Kidney (tissue), 13 donors: ENCODE measurements at regions not wholly inside any gene's neighbourhood (a gene's known extent, or its start where the extent isn't known, plus 50 kb on each side); places are given as distances from the start of the nearest gene placed in this dataset.
A peak's percentile ranks its signal among the peaks of the same experiment; 100 is the strongest.

ENCODE experiments used
- DNase-seq, 5 donors: peaks; one replicate each; pipeline ENCODE4 v3.0.0-alpha.2; 2013 to 2020
- FAIRE-seq: peaks from 2 replicates; lab custom pipeline; 2012; peaks lifted over from hg19 to GRCh38; lab: Jason Lieb, UNC
- H3K27ac ChIP-seq, 2 donors: one replicate each; pipeline ENCODE4 v1.7.0; 2013; ENCODE audit warnings: low read depth in 2 of 2, low read length in 2 of 2, inconsistent platforms in 1 of 2
- H3K27me3 ChIP-seq: one replicate; pipeline ENCODE4 v1.7.1; 2013; ENCODE audit warnings: low read length, inconsistent platforms; ENCODE audit not compliant: control insufficient read depth, insufficient read depth
- H3K36me3 ChIP-seq, 3 donors: one replicate each; pipeline versions ENCODE4 v1.7.0 to v1.7.1; 2013; ENCODE audit warnings: low read length in 3 of 3, control low read depth in 1 of 3, inconsistent platforms in 1 of 3; ENCODE audit not compliant: insufficient read depth in 3 of 3, control insufficient read depth in 2 of 3
- H3K4me1 ChIP-seq, 3 donors: one replicate each; pipeline versions ENCODE4 v1.7.0 to v1.7.1; 2013; ENCODE audit warnings: low read length in 3 of 3, inconsistent platforms in 1 of 3, low read depth in 1 of 3; ENCODE audit not compliant: control insufficient read depth in 2 of 3, insufficient read depth in 2 of 3
- H3K4me3 ChIP-seq, 3 donors: one replicate each; pipeline versions ENCODE4 v1.7.0 to v1.8.1; 2013; ENCODE audit warnings: low read length in 3 of 3, control low read depth in 1 of 3, inconsistent platforms in 1 of 3
- H3K9ac ChIP-seq, 3 donors: one replicate each; pipeline versions ENCODE4 v1.7.0 to v1.7.1; 2013; ENCODE audit warnings: low read length in 3 of 3, control low read depth in 1 of 3, inconsistent platforms in 1 of 3
- H3K9me3 ChIP-seq, 3 donors: one replicate each; pipeline versions ENCODE4 v1.7.0 to v1.7.1; 2013; ENCODE audit warnings: low read length in 3 of 3, control low read depth in 1 of 3, inconsistent platforms in 1 of 3; ENCODE audit not compliant: control insufficient read depth in 2 of 3, insufficient read depth in 1 of 3
- intact Hi-C: fragments of 100-400 bp; cut with DNase I; formaldehyde crosslinking; loops from one replicate; pipeline ENCODE4 v1.11.1; 2022
- TF ChIP-seq, protein P1 (sequence below): IDR thresholded peaks from 3 replicates; pipeline ENCODE4 v1.5.1; 2012; ENCODE audit warnings: mild to moderate bottlenecking, moderate library complexity, borderline replicate concordance; ENCODE audit not compliant: insufficient read depth; ENCODE audit errors: extremely low read depth
- donor health status: control.
- donor health status: control.
- donor health status: control.
- donor health status: control.
- donor health status: control.
- donor health status: DM: yes; HTN: yes; CAD: no.
- donor health status: Normal renal cell carcinoma (clear cell type).

DNA sequence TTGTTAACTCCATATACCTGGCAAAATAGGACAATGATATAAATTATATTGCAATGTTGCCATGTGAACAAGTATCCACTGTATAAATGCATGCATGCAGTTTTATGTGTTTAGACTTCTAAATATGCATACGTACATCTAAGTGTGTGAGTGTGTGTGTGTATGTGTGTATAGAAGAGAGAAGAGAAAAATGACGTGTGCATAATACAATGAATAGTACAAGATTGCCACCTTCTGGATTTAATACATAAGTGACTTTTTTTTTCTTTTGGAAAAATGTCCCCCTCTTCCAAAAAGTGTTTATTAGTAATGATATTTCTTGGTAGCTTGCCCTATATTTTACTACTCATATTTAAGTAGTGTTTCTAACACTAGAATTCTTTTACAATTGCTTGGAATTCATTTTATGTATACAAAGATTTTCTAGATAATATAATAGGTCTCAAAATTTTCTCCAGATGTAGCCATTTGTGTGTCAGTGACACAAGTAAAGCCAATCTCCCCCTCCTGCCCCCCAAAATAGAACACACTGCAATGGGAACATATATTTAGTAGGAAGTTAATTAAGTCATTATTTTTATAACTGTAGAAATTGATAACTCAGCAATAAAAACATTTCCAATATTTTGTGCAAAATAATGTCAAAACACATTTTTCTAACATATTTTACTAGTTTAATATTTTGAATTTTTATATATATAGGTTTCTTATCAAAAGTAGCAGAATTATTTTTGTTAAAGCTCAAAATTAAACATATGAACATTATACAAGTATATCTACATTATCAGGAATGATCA, 783.3 kb upstream of the ATXN8OS start:
- intact Hi-C loops: no loop called here
- peak in 2 of 5 donors; percentile 28 to 38 for DNase-seq
- no peak for FAIRE-seq

DNA sequence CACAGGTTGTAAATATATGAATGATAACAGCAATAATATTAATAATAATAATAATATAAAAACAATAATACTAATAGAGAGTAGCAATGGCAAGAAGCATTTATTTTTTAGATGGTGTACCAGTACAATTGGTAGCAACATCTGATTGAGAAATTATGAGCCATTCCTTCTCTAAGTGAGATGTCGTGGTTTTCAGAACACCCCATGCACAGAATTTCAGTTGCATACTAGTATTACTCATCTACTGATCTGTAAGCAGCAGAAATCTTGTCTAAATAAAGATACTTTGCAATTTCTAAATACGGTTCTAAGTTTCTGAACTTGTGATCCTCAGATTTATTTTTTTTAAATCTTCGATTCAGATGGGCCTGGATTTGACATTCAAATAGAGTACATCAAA, 788.0 kb upstream of the ATXN8OS start:
- intact Hi-C loops: no loop called here
- no peaks in the 10 kb centered on the region for H3K9me3 ChIP-seq
- no peak for FAIRE-seq

More for the DNA sequence above, 783.3 kb upstream of the ATXN8OS start:
- H3K27ac ChIP-seq: no peak overlapping the region
- no peaks in the 10 kb centered on the region for H3K9me3 ChIP-seq
- H3K36me3 ChIP-seq: no peaks in the 10 kb centered on the region
- H3K27me3 ChIP-seq: no peaks in the 10 kb centered on the region
- no peak overlapping the region for H3K4me3 ChIP-seq
- H3K4me1 ChIP-seq: no peaks in the 10 kb centered on the region
- no peak overlapping the region for H3K9ac ChIP-seq
- TF ChIP-seq, protein P1, sequence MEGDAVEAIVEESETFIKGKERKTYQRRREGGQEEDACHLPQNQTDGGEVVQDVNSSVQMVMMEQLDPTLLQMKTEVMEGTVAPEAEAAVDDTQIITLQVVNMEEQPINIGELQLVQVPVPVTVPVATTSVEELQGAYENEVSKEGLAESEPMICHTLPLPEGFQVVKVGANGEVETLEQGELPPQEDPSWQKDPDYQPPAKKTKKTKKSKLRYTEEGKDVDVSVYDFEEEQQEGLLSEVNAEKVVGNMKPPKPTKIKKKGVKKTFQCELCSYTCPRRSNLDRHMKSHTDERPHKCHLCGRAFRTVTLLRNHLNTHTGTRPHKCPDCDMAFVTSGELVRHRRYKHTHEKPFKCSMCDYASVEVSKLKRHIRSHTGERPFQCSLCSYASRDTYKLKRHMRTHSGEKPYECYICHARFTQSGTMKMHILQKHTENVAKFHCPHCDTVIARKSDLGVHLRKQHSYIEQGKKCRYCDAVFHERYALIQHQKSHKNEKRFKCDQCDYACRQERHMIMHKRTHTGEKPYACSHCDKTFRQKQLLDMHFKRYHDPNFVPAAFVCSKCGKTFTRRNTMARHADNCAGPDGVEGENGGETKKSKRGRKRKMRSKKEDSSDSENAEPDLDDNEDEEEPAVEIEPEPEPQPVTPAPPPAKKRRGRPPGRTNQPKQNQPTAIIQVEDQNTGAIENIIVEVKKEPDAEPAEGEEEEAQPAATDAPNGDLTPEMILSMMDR: no peak

GRCh38 chr13:69315039-69315438, 792.6 kb upstream of the ATXN8OS start:
- Histone ChIP-seq H3K9me3 (no peaks in the 10 kb centered on the region), H3K4me1 (no peaks in the 10 kb centered on the region), H3K9ac (no peak overlapping the region), H3K27me3 (no peaks in the 10 kb centered on the region), H3K4me3 (no peak overlapping the region), H3K36me3 (no peaks in the 10 kb centered on the region), H3K27ac (no peak overlapping the region)
- DNase-seq (no peak), FAIRE-seq (no peak)
- TF ChIP-seq, protein P1: no peak
- intact Hi-C loops: no loop called here

More for the DNA sequence above, 788.0 kb upstream of the ATXN8OS start:
- Histone ChIP-seq H3K4me3 (no peak overlapping the region), H3K4me1 (no peaks in the 10 kb centered on the region), H3K27ac (no peak overlapping the region), H3K9ac (no peak overlapping the region), H3K36me3 (no peaks in the 10 kb centered on the region), H3K27me3 (no peaks in the 10 kb centered on the region)
- TF ChIP-seq, protein P1: no peak
- DNase-seq: no peak
